Fibroblast of pulmonary artery (primary cell): ENCODE measurements at regions not wholly inside any gene's neighbourhood (a gene's known extent, or its start where the extent isn't known, plus 50 kb on each side); places are given as distances from the start of the nearest gene placed in this dataset.

ENCODE experiments used
- DNase-seq: peaks from one replicate; pipeline ENCODE4 v3.0.0-alpha.2; 2010; ENCODE audit warnings: low read depth
- H3K4me3 ChIP-seq: replicated peaks from 2 replicates; pipeline ENCODE4 v1.5.1; 2011; ENCODE audit warnings: low read depth, mild to moderate bottlenecking, control low read depth, low read length, moderate library complexity
- TF ChIP-seq, protein P1 (sequence below): IDR thresholded peaks from 2 replicates; pipeline ENCODE4 v1.5.1; 2011; ENCODE audit warnings: mild to moderate bottlenecking, control low read depth, low read length, inconsistent platforms; ENCODE audit errors: missing control alignments

DNA sequence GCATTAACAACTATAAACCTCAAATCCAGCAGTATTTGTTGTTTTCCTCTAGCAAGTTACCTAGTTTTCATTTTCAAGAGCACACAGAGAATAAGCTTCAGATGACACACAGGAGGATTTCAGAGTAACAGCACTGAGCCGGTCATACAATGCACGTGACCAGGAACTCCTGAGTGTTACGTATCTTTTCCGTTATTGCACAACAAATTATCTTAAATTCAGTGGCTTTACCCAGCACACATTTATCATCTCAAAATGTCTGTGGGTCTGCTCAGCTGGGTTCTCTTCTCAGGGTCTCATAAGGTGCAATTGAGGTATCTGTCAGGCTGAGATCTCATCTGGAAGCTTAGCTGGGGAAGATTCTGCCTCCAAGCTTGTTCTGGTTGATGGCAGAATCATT lies 379.5 kb upstream of the KLHL29 start:
- no peak for DNase-seq
- TF ChIP-seq, protein P1, sequence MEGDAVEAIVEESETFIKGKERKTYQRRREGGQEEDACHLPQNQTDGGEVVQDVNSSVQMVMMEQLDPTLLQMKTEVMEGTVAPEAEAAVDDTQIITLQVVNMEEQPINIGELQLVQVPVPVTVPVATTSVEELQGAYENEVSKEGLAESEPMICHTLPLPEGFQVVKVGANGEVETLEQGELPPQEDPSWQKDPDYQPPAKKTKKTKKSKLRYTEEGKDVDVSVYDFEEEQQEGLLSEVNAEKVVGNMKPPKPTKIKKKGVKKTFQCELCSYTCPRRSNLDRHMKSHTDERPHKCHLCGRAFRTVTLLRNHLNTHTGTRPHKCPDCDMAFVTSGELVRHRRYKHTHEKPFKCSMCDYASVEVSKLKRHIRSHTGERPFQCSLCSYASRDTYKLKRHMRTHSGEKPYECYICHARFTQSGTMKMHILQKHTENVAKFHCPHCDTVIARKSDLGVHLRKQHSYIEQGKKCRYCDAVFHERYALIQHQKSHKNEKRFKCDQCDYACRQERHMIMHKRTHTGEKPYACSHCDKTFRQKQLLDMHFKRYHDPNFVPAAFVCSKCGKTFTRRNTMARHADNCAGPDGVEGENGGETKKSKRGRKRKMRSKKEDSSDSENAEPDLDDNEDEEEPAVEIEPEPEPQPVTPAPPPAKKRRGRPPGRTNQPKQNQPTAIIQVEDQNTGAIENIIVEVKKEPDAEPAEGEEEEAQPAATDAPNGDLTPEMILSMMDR = no peak
- H3K4me3 ChIP-seq = no peak overlapping the region

DNA sequence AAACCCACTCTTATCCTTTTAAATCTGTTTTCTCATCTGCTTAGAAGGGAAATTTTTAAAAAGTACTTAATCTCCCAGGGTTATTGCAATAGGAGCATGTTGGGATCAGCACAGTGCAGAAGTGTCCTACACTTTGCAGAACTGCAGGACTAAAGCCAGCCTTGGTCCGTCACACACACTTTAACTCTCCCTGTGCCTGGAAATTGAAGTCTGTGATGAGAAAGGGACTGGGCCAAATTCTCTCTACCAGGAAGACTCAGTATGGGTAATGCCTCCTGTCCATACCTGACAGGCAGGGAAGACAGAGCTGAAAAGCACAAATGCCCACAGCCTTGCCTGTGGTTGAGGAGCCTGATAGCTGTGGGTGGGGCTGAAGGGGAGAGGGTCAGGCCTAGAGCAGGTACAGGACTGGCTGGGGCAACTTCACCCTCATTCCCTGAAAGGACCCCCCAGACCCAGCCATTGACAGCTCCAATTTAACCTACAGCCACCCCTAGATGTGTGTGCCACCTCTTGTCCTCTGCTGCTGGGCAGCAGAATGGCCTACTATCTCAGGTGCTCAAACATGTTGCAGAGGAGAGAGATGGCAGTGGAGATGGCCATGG lies 377.2 kb upstream of the KLHL29 start:
- no peak overlapping the region for H3K4me3 ChIP-seq
- no peak for DNase-seq
- TF ChIP-seq, protein P1 = no peak

DNA sequence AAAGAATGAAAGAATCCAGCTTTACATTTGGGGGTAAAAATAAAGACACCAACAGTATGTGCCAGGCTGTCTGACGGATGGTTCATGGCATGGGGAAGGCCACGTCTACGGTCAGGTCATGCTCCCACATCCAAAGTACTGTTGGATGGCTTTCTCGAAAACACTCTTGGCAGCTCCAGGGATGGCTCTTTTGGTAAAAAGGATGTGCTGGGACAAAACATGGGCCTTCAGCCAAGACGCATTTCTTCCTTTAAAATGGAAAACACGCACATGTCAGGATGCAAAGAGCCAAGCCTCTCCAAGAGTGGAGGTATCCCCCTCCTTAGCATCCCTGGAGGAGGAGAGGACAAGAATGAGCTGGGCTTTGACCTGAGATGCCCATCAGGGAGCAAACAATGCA lies 376.5 kb upstream of the KLHL29 start:
- no peak overlapping the region for H3K4me3 ChIP-seq
- no peak for DNase-seq
- TF ChIP-seq, protein P1 = no peak

DNA sequence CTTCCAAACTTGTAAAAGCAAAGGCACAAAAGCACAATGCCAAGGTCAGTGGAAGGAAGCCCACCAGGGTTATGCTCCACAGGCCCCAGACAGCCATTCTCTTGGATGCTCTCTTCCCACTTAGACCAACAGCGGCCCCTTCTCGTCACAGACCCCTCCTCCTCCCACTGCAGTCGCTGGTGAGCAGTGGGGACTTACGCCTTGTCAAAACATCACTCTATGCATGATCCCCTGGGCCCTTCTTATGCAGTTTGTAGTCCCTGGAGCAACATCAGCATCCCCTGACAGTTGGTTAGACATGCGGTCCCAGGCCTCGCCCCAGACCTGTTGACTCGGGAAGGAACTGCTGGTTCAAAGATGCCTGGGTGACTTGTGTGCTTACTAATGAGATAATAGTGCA lies 376.0 kb upstream of the KLHL29 start:
- no peak overlapping the region for H3K4me3 ChIP-seq
- TF ChIP-seq, protein P1 = no peak
- no peak for DNase-seq

DNA sequence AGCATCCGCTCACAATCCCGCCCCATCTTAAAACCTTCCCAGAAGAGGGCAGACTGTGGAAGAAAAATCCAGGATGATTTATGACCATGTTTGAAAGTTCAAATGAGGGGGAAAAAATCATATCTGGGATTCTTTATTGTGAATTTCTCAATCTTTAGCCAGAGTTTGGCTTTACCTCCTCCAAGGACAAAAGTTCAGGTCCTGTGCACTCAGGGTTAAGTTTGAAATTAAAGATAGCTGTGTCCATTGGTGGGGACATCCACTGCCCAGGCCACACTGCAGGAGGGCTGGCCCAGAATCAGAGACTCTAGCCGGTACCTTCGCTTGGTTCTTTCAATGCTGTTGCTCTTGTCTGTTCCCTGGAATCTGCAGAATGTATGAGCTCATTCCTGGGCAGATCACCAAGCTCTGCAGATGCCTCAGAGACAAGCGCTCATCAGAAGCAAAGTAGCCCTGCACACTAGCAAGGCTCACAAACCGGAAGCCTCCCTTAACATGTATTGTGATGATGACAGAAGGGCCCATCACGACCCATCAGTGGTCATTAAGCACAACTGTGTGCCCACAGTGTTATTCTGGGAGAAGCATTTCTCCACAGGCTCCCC lies 375.3 kb upstream of the KLHL29 start:
- H3K4me3 ChIP-seq = no peak overlapping the region
- peak; percentile 11 for DNase-seq
- TF ChIP-seq, protein P1 = no peak

DNA sequence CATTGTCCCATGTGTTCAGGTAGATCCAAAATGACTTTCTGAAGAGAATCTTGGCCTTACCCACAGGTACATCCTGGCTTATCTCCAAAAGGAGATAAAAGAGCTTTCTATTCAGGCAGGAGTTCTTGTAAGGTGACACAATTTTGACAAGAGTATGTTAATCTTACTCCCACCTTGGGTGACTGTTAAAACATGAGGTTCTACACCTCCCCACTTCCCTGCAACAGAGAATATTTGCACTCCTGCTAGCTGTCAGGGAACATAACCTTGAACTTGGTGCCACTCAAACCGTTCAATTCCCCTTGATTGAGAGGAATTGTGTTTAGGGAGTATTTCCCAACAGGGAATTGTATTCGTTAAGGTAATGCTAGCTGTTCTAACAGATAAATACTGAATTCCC lies 372.5 kb upstream of the KLHL29 start:
- TF ChIP-seq, protein P1 = no peak
- no peak for DNase-seq
- no peak overlapping the region for H3K4me3 ChIP-seq

DNA sequence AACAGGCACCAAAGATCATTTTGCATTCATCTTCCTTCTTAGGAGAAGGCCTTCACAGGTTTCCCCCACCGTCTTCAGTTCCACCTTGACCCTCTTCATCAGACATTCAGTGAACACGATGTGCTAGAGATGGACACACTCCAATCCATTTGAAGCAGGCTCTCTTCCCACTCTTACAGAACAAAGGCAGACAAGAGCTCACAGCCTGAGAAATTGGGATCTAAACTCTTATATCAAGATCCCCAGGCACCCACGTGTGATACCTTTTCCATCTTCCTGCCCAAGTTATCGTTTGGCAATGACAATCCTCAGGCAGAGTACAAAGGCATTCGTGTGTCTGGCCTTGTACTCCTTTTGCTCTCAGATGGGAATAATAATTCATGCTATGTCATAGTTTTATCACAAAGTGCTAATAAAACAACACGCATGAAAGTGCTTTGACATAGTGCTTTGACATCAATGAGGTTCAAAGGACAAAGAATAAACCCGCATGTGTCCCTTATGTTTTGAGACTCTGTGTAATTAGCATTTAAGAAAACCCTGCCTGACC lies 369.3 kb upstream of the KLHL29 start:
- H3K4me3 ChIP-seq = no peak overlapping the region
- no peak for DNase-seq
- TF ChIP-seq, protein P1 = no peak
